WTC11 (cell line): ENCODE measurements at regions not wholly inside any gene's neighbourhood (a gene's known extent, or its start where the extent isn't known, plus 50 kb on each side); places are given as distances from the start of the nearest gene placed in this dataset.

Experiments used
- ATAC-seq: fragments of 200-7000 bp; cut with Tn5 transposase; 2 replicates; pipeline ENCODE4 v1.10.0; 2021; ENCODE audit warnings: mild to moderate bottlenecking, moderate library complexity
- CTCF ChIA-PET: fragments of 300-600 bp; sonication (Branson Sonifier 250); formaldehyde crosslinking; loops from one replicate; lab custom pipeline; 2021; ENCODE audit warnings: antibody characterized with exemption; lab: Charles Lee
- POLR2A ChIA-PET: fragments of 350-600 bp; sonication (Branson Sonifier 250); formaldehyde crosslinking; loops from one replicate; lab custom pipeline; 2021; ENCODE audit warnings: antibody characterized with exemption; lab: Charles Lee
- DNase-seq: peaks from one replicate; pipeline ENCODE4 v3.0.0; 2021; ENCODE audit warnings: low spot score
- H3K27ac Mint-ChIP-seq: 2 replicates; pipeline ENCODE4 v1.8.0; 2021; ENCODE audit warnings: mixed read lengths
- H3K27me3 Mint-ChIP-seq: 2 replicates; pipeline ENCODE4 v1.8.0; 2021; ENCODE audit warnings: low read depth, mild to moderate bottlenecking, moderate library complexity, mixed read lengths
- H3K36me3 Mint-ChIP-seq: 2 replicates; pipeline ENCODE4 v1.8.0; 2021; ENCODE audit warnings: mixed read lengths
- H3K4me1 Mint-ChIP-seq: 2 replicates; pipeline ENCODE4 v1.8.0; 2022; ENCODE audit warnings: mixed read lengths
- H3K4me3 Mint-ChIP-seq: 2 replicates; pipeline ENCODE4 v1.8.0; 2021; ENCODE audit warnings: mild to moderate bottlenecking, moderate library complexity, mixed read lengths
- H3K9me3 Mint-ChIP-seq: 2 replicates; pipeline ENCODE4 v1.8.0; 2021; ENCODE audit warnings: mixed read lengths
- AFF4 ChIP-seq: sonication (generic); formaldehyde crosslinking; IDR thresholded peaks from 2 replicates; pipeline ENCODE4 v1.8.1; 2023; ENCODE audit warnings: mild to moderate bottlenecking, missing genetic modification reagents, borderline replicate concordance
- CREM ChIP-seq: sonication (generic); formaldehyde crosslinking; IDR thresholded peaks from 2 replicates; pipeline ENCODE4 v1.8.1; 2022; ENCODE audit warnings: mild to moderate bottlenecking, missing genetic modification reagents, moderate library complexity
- ELF4 ChIP-seq: sonication (generic); formaldehyde crosslinking; IDR thresholded peaks from 2 replicates; pipeline ENCODE4 v1.8.1; 2022; ENCODE audit warnings: low read depth, mild to moderate bottlenecking, moderate library complexity, missing genetic modification reagents
- GTF2I ChIP-seq: fragments of 250-450 bp; sonication (Bioruptor Pico); conservative IDR thresholded peaks from 2 replicates; pipeline ENCODE4 v1.4.0; 2021; ENCODE audit warnings: mild to moderate bottlenecking
- PRDM15 ChIP-seq: sonication (generic); formaldehyde crosslinking; IDR thresholded peaks from 2 replicates; pipeline ENCODE4 v1.8.0; 2022; ENCODE audit warnings: missing genetic modification reagents
- STAT6 ChIP-seq: sonication (generic); formaldehyde crosslinking; conservative IDR thresholded peaks from 2 replicates; pipeline ENCODE4 v1.8.1; 2023; ENCODE audit warnings: mild to moderate bottlenecking, low read depth, missing genetic modification reagents, moderate library complexity
- ZBTB21 ChIP-seq: sonication (generic); formaldehyde crosslinking; IDR thresholded peaks from 2 replicates; pipeline ENCODE4 v1.8.1; 2023; ENCODE audit warnings: mild to moderate bottlenecking, missing genetic modification reagents, borderline replicate concordance
- ZBTB43 ChIP-seq: sonication (generic); formaldehyde crosslinking; IDR thresholded peaks from 2 replicates; pipeline ENCODE4 v1.8.1; 2023; ENCODE audit warnings: mild to moderate bottlenecking, missing genetic modification reagents
- ZMAT4 ChIP-seq: fragments of 250-450 bp; sonication (Bioruptor Pico); IDR thresholded peaks from 2 replicates; pipeline ENCODE4 v1.9.0; 2021; ENCODE audit warnings: mild to moderate bottlenecking
- ZNF416 ChIP-seq: fragments of 250-450 bp; sonication (Bioruptor Pico); IDR thresholded peaks from 2 replicates; pipeline ENCODE4 v1.9.0; 2021; ENCODE audit warnings: mild to moderate bottlenecking, inconsistent platforms
- ZNF425 ChIP-seq: fragments of 250-450 bp; sonication (Bioruptor Pico); conservative IDR thresholded peaks from 2 replicates; pipeline ENCODE4 v1.9.0; 2021; ENCODE audit warnings: mild to moderate bottlenecking
- ZNF512 ChIP-seq: sonication (generic); formaldehyde crosslinking; IDR thresholded peaks from 2 replicates; pipeline ENCODE4 v1.8.1; 2022; ENCODE audit warnings: missing genetic modification reagents, borderline replicate concordance
- ZNF532 ChIP-seq: fragments of 250-450 bp; sonication (Bioruptor Pico); IDR thresholded peaks from 2 replicates; pipeline ENCODE4 v1.9.0; 2021; ENCODE audit warnings: mild to moderate bottlenecking, borderline replicate concordance
- ZNF671 ChIP-seq: fragments of 250-450 bp; sonication (Bioruptor Pico); IDR thresholded peaks from 2 replicates; pipeline ENCODE4 v1.8.0; 2021; ENCODE audit warnings: mild to moderate bottlenecking

- ChIA-PET CTCF (no interaction called here), POLR2A (no interaction called here)
- no peak for ATAC-seq
- no peak for DNase-seq
- Mint-ChIP-seq H3K9me3 (no peaks in the 10 kb centered on the region), H3K36me3 (no peaks in the 10 kb centered on the region), H3K27ac (no peak overlapping the region), H3K27me3 (no peaks in the 10 kb centered on the region), H3K4me3 (no peak overlapping the region), H3K4me1 (peaks cover 7% of the 10 kb centered on the region)
- no peak for TF ChIP-seq STAT6
- no peak for TF ChIP-seq ELF4
- TF ChIP-seq ZBTB43 (CRISPR knock-in tag): no peak
- TF ChIP-seq ZNF532 (CRISPR knock-in tag): no peak
- TF ChIP-seq ZNF512 (CRISPR knock-in tag): no peak
- TF ChIP-seq GTF2I (CRISPR knock-in tag): no peak
- TF ChIP-seq CREM: no peak
- no peak for TF ChIP-seq ZBTB21 (CRISPR knock-in tag)
- no peak for TF ChIP-seq ZNF416 (CRISPR knock-in tag)
- TF ChIP-seq AFF4 (CRISPR knock-in tag): no peak
- no peak for TF ChIP-seq ZNF671
- TF ChIP-seq ZNF425 (CRISPR knock-in tag): no peak
- TF ChIP-seq PRDM15 (CRISPR knock-in tag): no peak
- TF ChIP-seq ZMAT4: no peak
Measured at GRCh38 chr2:7502336-7502735, 585.1 kb downstream of the RNF144A start.
